ENCODE measurements at regions not wholly inside any gene's neighbourhood (a gene's known extent, or its start where the extent isn't known, plus 50 kb on each side); places are given as distances from the start of the nearest gene placed in this dataset.

- H3K9me3 ChIP-seq: no peaks in the 10 kb centered on the region
- no peak for DNase-seq (ENCODE audit: low spot score)
- H3K27me3 ChIP-seq: no peaks in the 10 kb centered on the region
- H3K36me3 ChIP-seq: no peaks in the 10 kb centered on the region
- no peak overlapping the region for H3K27ac ChIP-seq
- no peaks in the 10 kb centered on the region for H3K4me1 ChIP-seq
- H3K4me3 ChIP-seq: no peak overlapping the region
- TF ChIP-seq, protein P1, sequence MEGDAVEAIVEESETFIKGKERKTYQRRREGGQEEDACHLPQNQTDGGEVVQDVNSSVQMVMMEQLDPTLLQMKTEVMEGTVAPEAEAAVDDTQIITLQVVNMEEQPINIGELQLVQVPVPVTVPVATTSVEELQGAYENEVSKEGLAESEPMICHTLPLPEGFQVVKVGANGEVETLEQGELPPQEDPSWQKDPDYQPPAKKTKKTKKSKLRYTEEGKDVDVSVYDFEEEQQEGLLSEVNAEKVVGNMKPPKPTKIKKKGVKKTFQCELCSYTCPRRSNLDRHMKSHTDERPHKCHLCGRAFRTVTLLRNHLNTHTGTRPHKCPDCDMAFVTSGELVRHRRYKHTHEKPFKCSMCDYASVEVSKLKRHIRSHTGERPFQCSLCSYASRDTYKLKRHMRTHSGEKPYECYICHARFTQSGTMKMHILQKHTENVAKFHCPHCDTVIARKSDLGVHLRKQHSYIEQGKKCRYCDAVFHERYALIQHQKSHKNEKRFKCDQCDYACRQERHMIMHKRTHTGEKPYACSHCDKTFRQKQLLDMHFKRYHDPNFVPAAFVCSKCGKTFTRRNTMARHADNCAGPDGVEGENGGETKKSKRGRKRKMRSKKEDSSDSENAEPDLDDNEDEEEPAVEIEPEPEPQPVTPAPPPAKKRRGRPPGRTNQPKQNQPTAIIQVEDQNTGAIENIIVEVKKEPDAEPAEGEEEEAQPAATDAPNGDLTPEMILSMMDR (IDR thresholded peaks at IDR 0.05): no peak
Measured at GRCh38 chr4:137927972-137928371, 314.2 kb downstream of the SLC7A11 start.

GRCh38 chr4:137923494-137923893 is 318.7 kb downstream of the SLC7A11 start:
- Histone ChIP-seq H3K4me3 (no peak overlapping the region), H3K9me3 (no peaks in the 10 kb centered on the region)
- TF ChIP-seq, protein P1 (IDR thresholded peaks at IDR 0.05): no peak

DNA sequence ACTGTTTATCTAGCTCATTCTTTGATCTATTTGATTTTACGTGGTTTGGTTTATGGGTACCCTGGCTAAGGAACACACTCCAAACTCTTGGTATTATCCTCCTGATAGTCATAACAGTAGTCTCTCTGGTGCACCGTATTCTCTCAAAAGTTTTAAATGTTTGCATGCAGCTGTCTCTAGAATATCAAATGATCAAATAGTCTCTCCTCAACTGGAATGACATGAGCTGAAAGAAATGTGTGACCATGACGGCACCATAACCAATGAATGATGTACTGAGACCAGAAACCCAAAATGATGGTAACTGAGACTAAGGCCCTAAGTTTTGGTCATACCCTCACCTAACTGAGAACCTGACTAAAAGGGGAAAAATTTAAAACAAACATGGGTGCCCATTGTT is 319.4 kb downstream of the SLC7A11 start:
- Histone ChIP-seq H3K27me3 (no peaks in the 10 kb centered on the region), H3K9me3 (no peaks in the 10 kb centered on the region), H3K4me1 (no peaks in the 10 kb centered on the region), H3K36me3 (no peaks in the 10 kb centered on the region), H3K4me3 (no peak overlapping the region), H3K27ac (no peak overlapping the region)
- TF ChIP-seq, protein P1 (IDR thresholded peaks at IDR 0.05): no peak
- DNase-seq (ENCODE audit: low spot score): no peak

More at GRCh38 chr4:137923494-137923893, 318.7 kb downstream of the SLC7A11 start:
- no peak overlapping the region for H3K27ac ChIP-seq
- no peaks in the 10 kb centered on the region for H3K36me3 ChIP-seq
- DNase-seq (ENCODE audit: low spot score): no peak
- H3K4me1 ChIP-seq: no peaks in the 10 kb centered on the region
- no peaks in the 10 kb centered on the region for H3K27me3 ChIP-seq

- no peaks in the 10 kb centered on the region for H3K4me1 ChIP-seq
- DNase-seq (ENCODE audit: low spot score): no peak
- TF ChIP-seq, protein P1 (IDR thresholded peaks at IDR 0.05): no peak
- no peaks in the 10 kb centered on the region for H3K36me3 ChIP-seq
- H3K4me3 ChIP-seq: no peak overlapping the region
- H3K9me3 ChIP-seq: no peaks in the 10 kb centered on the region
- no peaks in the 10 kb centered on the region for H3K27me3 ChIP-seq
- H3K27ac ChIP-seq: no peak overlapping the region
Measured at GRCh38 chr4:137909529-137910309, 332.4 kb downstream of the SLC7A11 start.

DNA sequence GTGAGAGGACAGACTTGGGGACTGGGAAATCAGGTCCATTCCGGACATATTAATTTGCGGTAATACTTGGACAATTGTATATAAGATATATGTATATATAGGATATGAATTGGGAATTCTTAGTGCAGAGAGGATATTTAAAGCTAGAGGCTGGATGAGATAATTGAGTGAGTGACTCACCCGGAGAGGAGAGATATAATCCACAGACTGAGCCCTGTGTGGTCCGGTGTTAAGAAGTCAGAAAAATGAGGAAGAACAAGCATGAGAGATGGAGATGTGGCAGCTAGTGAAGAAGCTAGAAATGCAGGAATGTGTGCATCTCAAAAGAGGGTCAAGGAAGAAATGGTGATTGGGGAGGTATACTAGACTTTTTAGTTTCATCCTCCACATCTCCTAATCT is 336.2 kb downstream of the SLC7A11 start:
- Histone ChIP-seq H3K36me3 (no peaks in the 10 kb centered on the region), H3K27ac (no peak overlapping the region), H3K27me3 (no peaks in the 10 kb centered on the region), H3K9me3 (no peaks in the 10 kb centered on the region), H3K4me3 (no peak overlapping the region), H3K4me1 (no peaks in the 10 kb centered on the region)
- no peak for DNase-seq (ENCODE audit: low spot score)
- TF ChIP-seq, protein P1 (IDR thresholded peaks at IDR 0.05): no peak

DNA sequence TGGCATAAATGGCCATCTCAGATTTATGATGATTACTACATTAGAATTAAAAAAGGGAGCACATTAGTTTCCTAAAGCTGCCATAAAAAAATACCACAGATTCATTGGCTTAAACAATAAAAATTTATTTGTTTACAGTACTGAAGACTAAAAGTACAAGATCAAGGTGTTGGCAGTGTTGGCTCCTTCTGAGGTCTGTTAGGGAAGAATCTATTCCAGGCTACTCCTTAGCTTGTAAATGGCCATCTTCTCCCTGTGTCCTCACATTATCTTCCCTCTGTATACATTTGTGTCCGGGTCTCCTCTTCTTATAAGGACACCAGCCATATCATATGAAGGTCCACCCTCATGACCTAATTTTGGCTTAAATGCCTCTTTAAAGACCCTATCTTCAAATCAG is 341.0 kb downstream of the SLC7A11 start:
- H3K36me3 ChIP-seq: no peaks in the 10 kb centered on the region
- no peaks in the 10 kb centered on the region for H3K9me3 ChIP-seq
- H3K27ac ChIP-seq: no peak overlapping the region
- DNase-seq (ENCODE audit: low spot score): no peak
- no peak overlapping the region for H3K4me3 ChIP-seq
- TF ChIP-seq, protein P1 (IDR thresholded peaks at IDR 0.05): no peak
- no peaks in the 10 kb centered on the region for H3K27me3 ChIP-seq
- H3K4me1 ChIP-seq: no peaks in the 10 kb centered on the region
